SU-DHL-6 (cell line): ENCODE measurements at regions not wholly inside any gene's neighbourhood (a gene's known extent, or its start where the extent isn't known, plus 50 kb on each side); places are given as distances from the start of the nearest gene placed in this dataset.

Source experiments
- H2AFZ ChIP-seq: fragments of 200-600 bp; sonication (generic); 2 replicates; pipeline ENCODE4 v1.6.1; 2014; ENCODE audit warnings: low read depth, mild to moderate bottlenecking, moderate library complexity, mixed read lengths, antibody characterized with exemption, low read length; ENCODE audit not compliant: severe bottlenecking
- H3F3A ChIP-seq: fragments of 200-600 bp; shearing (Covaris generic); 2 replicates; pipeline ENCODE4 v1.6.0; 2016; ENCODE audit warnings: antibody characterized with exemption, mild to moderate bottlenecking; ENCODE audit not compliant: insufficient read depth
- H3K27ac ChIP-seq: fragments of 200-600 bp; sonication (generic); 2 replicates; pipeline ENCODE4 v1.5.1; 2016; ENCODE audit warnings: low read depth, mild to moderate bottlenecking, low read length, moderate library complexity, mixed read lengths
- H3K27me3 ChIP-seq: fragments of 200-600 bp; sonication (generic), shearing (Covaris generic); 2 replicates; pipeline ENCODE4 v1.6.0; 2014; ENCODE audit warnings: mild to moderate bottlenecking, low read length
- H3K36me3 ChIP-seq: fragments of 200-600 bp; sonication (generic); 2 replicates; pipeline ENCODE4 v1.6.1; 2014; ENCODE audit warnings: mild to moderate bottlenecking, low read length, mixed read lengths
- H3K4me2 ChIP-seq: fragments of 300-600, 200-600 bp; shearing (Covaris generic), sonication (generic); 2 replicates; pipeline ENCODE4 v1.6.0; 2014; ENCODE audit warnings: low read length, low read depth, mild to moderate bottlenecking; ENCODE audit not compliant: poor library complexity, severe bottlenecking
- H3K4me3 ChIP-seq: fragments of 200-600 bp; sonication (generic); 2 replicates; pipeline ENCODE4 v1.5.1; 2014; ENCODE audit warnings: antibody characterized with exemption, low read length, mild to moderate bottlenecking, mixed read lengths; ENCODE audit not compliant: insufficient read depth, poor library complexity, severe bottlenecking
- H3K79me2 ChIP-seq: fragments of 200-600 bp; sonication (generic); 2 replicates; pipeline ENCODE4 v1.6.1; 2014; ENCODE audit warnings: mild to moderate bottlenecking, low read length, moderate library complexity; ENCODE audit not compliant: insufficient read depth
- H3K9ac ChIP-seq: fragments of 200-600 bp; sonication (generic); 2 replicates; pipeline ENCODE4 v1.7.0; 2014; ENCODE audit warnings: mild to moderate bottlenecking, low read length
- H3K9me2 ChIP-seq: fragments of 200-600 bp; sonication (generic); replicated peaks from 2 replicates; pipeline ENCODE4 v1.6.1; 2014; ENCODE audit warnings: low read length; ENCODE audit not compliant: insufficient read depth
- H3K9me3 ChIP-seq: fragments of 200-600 bp; sonication (generic); 2 replicates; pipeline ENCODE4 v1.6.1; 2014; ENCODE audit warnings: low read length, mixed read lengths; ENCODE audit not compliant: insufficient read depth
- H4K20me1 ChIP-seq: fragments of 200-600 bp; sonication (generic); 2 replicates; pipeline ENCODE4 v1.6.1; 2014; ENCODE audit warnings: low read depth, mild to moderate bottlenecking, antibody characterized with exemption, low read length, moderate library complexity, mixed read lengths
- EZH2phosphoT487 ChIP-seq: fragments of 200-600 bp; sonication (generic), shearing (Covaris generic); conservative IDR thresholded peaks from 2 replicates; pipeline ENCODE4 v1.6.1; 2018; ENCODE audit warnings: mild to moderate bottlenecking, antibody characterized with exemption, low read length, moderate library complexity, mixed read lengths
- TF ChIP-seq, protein P1 (sequence below): fragments of 200-600 bp; sonication (generic); IDR thresholded peaks from one replicate; pipeline ENCODE4 v1.5.1; 2017; ENCODE audit warnings: antibody characterized with exemption, mild to moderate bottlenecking, low read length, moderate library complexity; ENCODE audit not compliant: insufficient read depth, poor library complexity, severe bottlenecking

DNA sequence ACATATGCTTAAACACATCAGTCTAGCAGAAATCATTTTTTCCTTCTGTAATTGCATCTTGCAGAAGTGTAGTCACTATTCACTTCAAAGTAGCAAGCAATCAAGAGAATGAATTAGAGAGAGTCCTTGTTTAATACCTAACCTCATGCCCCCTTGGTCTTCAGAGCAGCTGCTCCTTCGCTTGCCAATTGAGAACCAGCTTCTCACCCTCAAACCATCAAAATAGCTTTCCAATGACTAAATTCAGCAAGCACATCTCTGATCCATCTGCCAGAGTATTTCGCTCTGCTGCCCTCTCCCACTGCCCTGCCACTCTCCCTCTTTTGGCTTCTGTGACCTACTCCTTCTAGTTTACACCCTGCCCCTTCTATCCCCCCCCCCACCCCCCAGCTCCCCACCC, 120.7 kb upstream of the AGAP1 start:
- Histone ChIP-seq H3K4me2 (no peak overlapping the region), H3K36me3 (no peaks in the 10 kb centered on the region), H3K27ac (no peak overlapping the region), H4K20me1 (no peaks in the 10 kb centered on the region), H3K4me3 (no peak overlapping the region), H3K27me3 (no peaks in the 10 kb centered on the region), H3K79me2 (no peaks in the 10 kb centered on the region), H3F3A (no peaks in the 10 kb centered on the region), H3K9ac (no peak overlapping the region), H3K9me3 (no peaks in the 10 kb centered on the region), H2AFZ (no peak overlapping the region), H3K9me2 (no peaks in the 10 kb centered on the region)
- no peak for TF ChIP-seq EZH2phosphoT487
- TF ChIP-seq, protein P1, sequence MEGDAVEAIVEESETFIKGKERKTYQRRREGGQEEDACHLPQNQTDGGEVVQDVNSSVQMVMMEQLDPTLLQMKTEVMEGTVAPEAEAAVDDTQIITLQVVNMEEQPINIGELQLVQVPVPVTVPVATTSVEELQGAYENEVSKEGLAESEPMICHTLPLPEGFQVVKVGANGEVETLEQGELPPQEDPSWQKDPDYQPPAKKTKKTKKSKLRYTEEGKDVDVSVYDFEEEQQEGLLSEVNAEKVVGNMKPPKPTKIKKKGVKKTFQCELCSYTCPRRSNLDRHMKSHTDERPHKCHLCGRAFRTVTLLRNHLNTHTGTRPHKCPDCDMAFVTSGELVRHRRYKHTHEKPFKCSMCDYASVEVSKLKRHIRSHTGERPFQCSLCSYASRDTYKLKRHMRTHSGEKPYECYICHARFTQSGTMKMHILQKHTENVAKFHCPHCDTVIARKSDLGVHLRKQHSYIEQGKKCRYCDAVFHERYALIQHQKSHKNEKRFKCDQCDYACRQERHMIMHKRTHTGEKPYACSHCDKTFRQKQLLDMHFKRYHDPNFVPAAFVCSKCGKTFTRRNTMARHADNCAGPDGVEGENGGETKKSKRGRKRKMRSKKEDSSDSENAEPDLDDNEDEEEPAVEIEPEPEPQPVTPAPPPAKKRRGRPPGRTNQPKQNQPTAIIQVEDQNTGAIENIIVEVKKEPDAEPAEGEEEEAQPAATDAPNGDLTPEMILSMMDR: no peak

DNA sequence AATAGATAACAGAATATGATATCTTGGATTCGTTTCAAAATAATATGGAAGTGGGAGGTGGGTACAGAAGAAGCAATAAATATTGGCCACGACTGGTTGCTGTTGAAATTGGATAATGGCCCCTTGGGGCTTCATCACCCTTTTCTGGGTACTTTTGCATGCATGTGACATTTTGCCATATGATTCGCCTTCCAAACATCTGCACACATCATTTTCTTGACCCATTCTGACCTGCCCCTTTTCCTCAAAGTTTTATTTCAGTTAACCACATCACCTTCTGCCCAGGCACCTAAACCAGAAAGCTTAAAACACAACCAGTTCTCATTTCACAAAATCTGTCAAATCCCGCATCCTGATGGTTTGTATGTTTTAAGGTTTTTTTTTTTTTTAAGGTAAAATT, 116.7 kb upstream of the AGAP1 start:
- Histone ChIP-seq H3K79me2 (no peaks in the 10 kb centered on the region), H3K27me3 (no peaks in the 10 kb centered on the region), H3F3A (no peaks in the 10 kb centered on the region), H3K9me3 (no peaks in the 10 kb centered on the region), H3K27ac (no peak overlapping the region), H3K4me3 (no peak overlapping the region), H3K9me2 (no peaks in the 10 kb centered on the region), H3K36me3 (no peaks in the 10 kb centered on the region), H3K9ac (no peak overlapping the region), H2AFZ (no peak overlapping the region), H4K20me1 (no peaks in the 10 kb centered on the region), H3K4me2 (no peak overlapping the region)
- no peak for TF ChIP-seq EZH2phosphoT487
- TF ChIP-seq, protein P1: no peak

DNA sequence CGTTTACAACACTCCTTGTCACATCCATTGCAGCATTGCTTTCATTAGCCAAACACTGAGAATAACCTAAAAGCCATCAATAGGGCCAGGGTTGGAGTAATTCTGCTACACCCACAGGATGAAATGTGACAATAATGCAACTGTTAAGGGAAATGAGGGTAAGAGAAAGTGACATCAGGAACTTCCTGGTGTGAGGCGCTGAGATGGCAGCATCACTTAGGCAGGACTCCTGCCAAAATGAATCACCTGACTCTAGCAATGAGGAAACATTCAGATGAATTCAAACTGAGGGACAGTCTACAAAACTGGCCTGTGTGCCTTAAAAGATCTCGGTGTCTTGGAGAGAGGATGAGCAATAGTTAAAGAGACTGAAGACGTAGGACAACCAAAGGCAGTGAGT, 115.6 kb upstream of the AGAP1 start:
- Histone ChIP-seq H3K79me2 (no peaks in the 10 kb centered on the region), H3K9ac (no peak overlapping the region), H3K9me3 (no peaks in the 10 kb centered on the region), H4K20me1 (no peaks in the 10 kb centered on the region), H3F3A (no peaks in the 10 kb centered on the region), H3K36me3 (no peaks in the 10 kb centered on the region), H2AFZ (no peak overlapping the region), H3K27me3 (no peaks in the 10 kb centered on the region), H3K27ac (no peak overlapping the region), H3K4me2 (no peak overlapping the region), H3K9me2 (no peaks in the 10 kb centered on the region), H3K4me3 (no peak overlapping the region)
- no peak for TF ChIP-seq EZH2phosphoT487
- TF ChIP-seq, protein P1: no peak

DNA sequence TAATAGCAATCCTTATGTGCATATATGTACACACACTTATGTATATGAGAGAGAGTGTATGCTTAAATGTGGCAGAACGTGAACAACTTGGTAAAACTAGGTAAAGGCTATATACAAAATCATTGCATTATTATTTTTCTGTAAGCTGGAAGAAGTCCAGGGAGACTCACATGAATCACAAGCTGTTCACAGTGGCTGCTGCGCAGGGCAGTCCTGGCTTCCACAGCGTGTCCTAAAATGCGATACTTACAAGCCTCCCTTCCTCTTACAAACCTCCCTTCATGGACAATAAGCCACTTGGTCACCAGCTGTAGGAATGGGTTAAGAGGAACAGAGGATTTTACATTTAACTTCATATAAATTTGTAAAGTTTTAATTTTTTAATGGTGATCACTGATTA, 114.9 kb upstream of the AGAP1 start:
- Histone ChIP-seq H3K9me3 (no peaks in the 10 kb centered on the region), H3K36me3 (no peaks in the 10 kb centered on the region), H3K27me3 (no peaks in the 10 kb centered on the region), H3K4me2 (no peak overlapping the region), H3F3A (no peaks in the 10 kb centered on the region), H3K9me2 (no peaks in the 10 kb centered on the region), H3K79me2 (no peaks in the 10 kb centered on the region), H3K27ac (no peak overlapping the region), H4K20me1 (no peaks in the 10 kb centered on the region), H3K4me3 (no peak overlapping the region), H3K9ac (no peak overlapping the region), H2AFZ (no peak overlapping the region)
- no peak for TF ChIP-seq EZH2phosphoT487
- TF ChIP-seq, protein P1: no peak
